Superior temporal gyrus (tissue), 1 donor: ENCODE measurements at regions not wholly inside any gene's neighbourhood (a gene's known extent, or its start where the extent isn't known, plus 50 kb on each side); places are given as distances from the start of the nearest gene placed in this dataset.

ENCODE experiments used
- DNase-seq: peaks from one replicate; pipeline ENCODE4 v3.0.0-alpha.2; 2016; ENCODE audit errors: extremely low spot score

- no peak for DNase-seq
Measured at GRCh38 chr1:199956005-199956404, 71.5 kb upstream of the NR5A2 start.

- no peak for DNase-seq
Measured at GRCh38 chr1:199959033-199959774, 68.3 kb upstream of the NR5A2 start.

GRCh38 chr1:199959775-199960110, 67.8 kb upstream of the NR5A2 start:
- DNase-seq, result no peak

GRCh38 chr1:199970125-199970524, 57.4 kb upstream of the NR5A2 start:
- no peak for DNase-seq

GRCh38 chr1:199976496-199977144, 50.9 kb upstream of the NR5A2 start:
- no peak for DNase-seq
